IMR-90 (cell line): ENCODE measurements at regions not wholly inside any gene's neighbourhood (a gene's known extent, or its start where the extent isn't known, plus 50 kb on each side); places are given as distances from the start of the nearest gene placed in this dataset.

Experiments
- ATAC-seq: fragments of 200-7000 bp; cut with Tn5 transposase; 2 replicates; pipeline ENCODE4 v1.9.1; 2020; ENCODE audit warnings: low read depth, mild to moderate bottlenecking, moderate library complexity
- BruUV-seq: library from RNA; stranded (reverse); fragments of 400-500 nt; replicated peaks from 2 replicates; lab custom pipeline; 2021; lab: Mats Ljungman, UMichigan
- CTCF ChIA-PET: fragments of 300-600 bp; formaldehyde crosslinking; extraction: SDS; loops from one replicate; lab custom pipeline; 2021; ENCODE audit warnings: antibody characterized with exemption; lab: Yijun Ruan, JAX
- POLR2A ChIA-PET: fragments of 300-600 bp; sonication (Branson Sonifier 250); formaldehyde crosslinking; loops from one replicate; lab custom pipeline; 2022; ENCODE audit warnings: antibody characterized with exemption; ENCODE audit not compliant: unreplicated experiment; lab: Charles Lee
- DNase-seq: peaks from one replicate; pipeline ENCODE4 v3.0.0; 2013
- H2AFZ ChIP-seq: replicated peaks from 2 replicates; pipeline ENCODE3; 2013; ENCODE audit warnings: low read length, mild to moderate bottlenecking; ENCODE audit not compliant: poor library complexity
- H2AK5ac ChIP-seq: 2 replicates; pipeline ENCODE4 v1.6.1; 2013; ENCODE audit warnings: low read depth, low read length, inconsistent platforms
- H2AK9ac ChIP-seq: replicated peaks from 2 replicates; pipeline ENCODE3; 2013; ENCODE audit warnings: mild to moderate bottlenecking, low read depth, low read length, moderate library complexity; ENCODE audit not compliant: poor library complexity
- H2BK120ac ChIP-seq: 2 replicates; pipeline ENCODE4 v1.6.1; 2013; ENCODE audit warnings: low read depth, low read length, inconsistent platforms
- H2BK15ac ChIP-seq: 3 replicates; pipeline ENCODE4 v1.6.1; 2013; ENCODE audit warnings: low read depth, low read length, inconsistent platforms
- H2BK20ac ChIP-seq: 2 replicates; pipeline ENCODE4 v1.6.1; 2013; ENCODE audit warnings: low read depth, mild to moderate bottlenecking, inconsistent platforms, low read length, moderate library complexity
- H2BK5ac ChIP-seq: 2 replicates; pipeline ENCODE4 v1.6.1; 2013; ENCODE audit warnings: mild to moderate bottlenecking, low read depth, low read length, inconsistent platforms; ENCODE audit not compliant: poor library complexity, severe bottlenecking
- H3K14ac ChIP-seq: replicated peaks from 2 replicates; pipeline ENCODE4 v1.6.1; 2013; ENCODE audit warnings: low read depth, low read length, inconsistent platforms
- H3K18ac ChIP-seq: 2 replicates; pipeline ENCODE4 v1.6.1; 2013; ENCODE audit warnings: low read depth, low read length, control low read depth
- H3K23ac ChIP-seq: 2 replicates; pipeline ENCODE4 v1.6.1; 2013; ENCODE audit warnings: low read depth, low read length, inconsistent platforms
- H3K27ac ChIP-seq: 2 replicates; pipeline ENCODE4 v1.5.1; 2013; ENCODE audit warnings: mild to moderate bottlenecking, control low read depth, low read length; ENCODE audit not compliant: insufficient read depth
- H3K27me3 ChIP-seq: 2 replicates; pipeline ENCODE4 v1.6.1; 2013; ENCODE audit warnings: low read length; ENCODE audit not compliant: control insufficient read depth, insufficient read depth
- H3K36me3 ChIP-seq: 2 replicates; pipeline ENCODE4 v1.6.1; 2013; ENCODE audit warnings: low read length, mixed read lengths; ENCODE audit not compliant: control insufficient read depth, insufficient read depth
- H3K4ac ChIP-seq: 2 replicates; pipeline ENCODE4 v1.6.1; 2013; ENCODE audit warnings: low read depth, low read length, inconsistent platforms
- H3K4me1 ChIP-seq: 2 replicates; pipeline ENCODE4 v1.6.1; 2013; ENCODE audit warnings: low read length, mixed read lengths; ENCODE audit not compliant: control insufficient read depth, insufficient read depth
- H3K4me2 ChIP-seq: 2 replicates; pipeline ENCODE4 v1.6.1; 2013; ENCODE audit warnings: low read depth, mild to moderate bottlenecking, control low read depth, low read length, moderate library complexity
- H3K4me3 ChIP-seq: 2 replicates; pipeline ENCODE4 v1.5.1; 2013; ENCODE audit warnings: low read depth, mild to moderate bottlenecking, control low read depth, low read length, moderate library complexity; ENCODE audit not compliant: insufficient read depth
- H3K56ac ChIP-seq: 2 replicates; pipeline ENCODE4 v1.6.1; 2013; ENCODE audit warnings: low read length, inconsistent platforms; ENCODE audit not compliant: insufficient read depth; ENCODE audit errors: extremely low read depth
- H3K79me1 ChIP-seq, 2 experiments: 2 replicates each; pipeline ENCODE4 v1.6.1; 2013; ENCODE audit warnings: low read length in 2 of 2, inconsistent platforms in 1 of 2, low read depth in 1 of 2
- H3K9ac ChIP-seq: 2 replicates; pipeline ENCODE4 v1.6.1; 2013; ENCODE audit warnings: low read depth, low read length, control low read depth
- H3K9me1 ChIP-seq: 2 replicates; pipeline ENCODE4 v1.6.1; 2013; ENCODE audit warnings: low read length, inconsistent platforms; ENCODE audit not compliant: insufficient read depth
- H3K9me3 ChIP-seq: 2 replicates; pipeline ENCODE4 v1.6.1; 2013; ENCODE audit warnings: low read length; ENCODE audit not compliant: control insufficient read depth, insufficient read depth
- H4K20me1 ChIP-seq: 2 replicates; pipeline ENCODE4 v1.6.1; 2013; ENCODE audit warnings: low read length, inconsistent platforms; ENCODE audit not compliant: insufficient read depth
- H4K5ac ChIP-seq: 2 replicates; pipeline ENCODE4 v1.6.1; 2013; ENCODE audit warnings: mild to moderate bottlenecking, low read depth, low read length, control low read depth
- H4K8ac ChIP-seq, 2 experiments: 2 replicates each; pipeline ENCODE4 v1.6.1; 2013; ENCODE audit warnings: low read depth in 2 of 2, low read length in 2 of 2, control low read depth in 1 of 2, inconsistent platforms in 1 of 2
- H4K91ac ChIP-seq: 2 replicates; pipeline ENCODE4 v1.6.1; 2013; ENCODE audit warnings: low read depth, low read length, inconsistent platforms; ENCODE audit not compliant: insufficient read depth
- POLR2A ChIP-seq: IDR thresholded peaks from 2 replicates; pipeline ENCODE4 v1.6.1; 2012; ENCODE audit warnings: mild to moderate bottlenecking, low read depth, low read length
- RFX5 ChIP-seq: IDR thresholded peaks from 2 replicates; pipeline ENCODE4 v1.8.0; 2012; ENCODE audit warnings: low read depth, mild to moderate bottlenecking, low read length, moderate library complexity
- WGBS, 2 experiments: methylation state at CpG; one replicate each; pipeline versions ENCODE4 v1.1.5 to v1.1.7; 2013; ENCODE audit warnings: missing lambda C conversion rate in 2 of 2; ENCODE audit not compliant: insufficient read length in 1 of 2; ENCODE audit errors: extremely low coverage in 2 of 2; 5-methylcytosine and 5-hydroxymethylcytosine counted together
- dilution Hi-C: fragments of 300-500 bp; cut with HindIII; formaldehyde crosslinking; loops from one replicate; pipeline ENCODE4 v1.14.3; 2018; ENCODE audit warnings: low sequenced_read_pairs; ENCODE audit not compliant: unreplicated experiment
- in situ Hi-C: fragments of 300-500 bp; cut with MboI; formaldehyde crosslinking; loops from 3 replicates; pipeline ENCODE4 v1.14.3; 2019; ENCODE audit warnings: low sequenced_read_pairs, inconsistent platforms, mixed read lengths
- intact Hi-C: fragments of 100-400 bp; cut with micrococcal nuclease; formaldehyde crosslinking; loops from 2 replicates; pipeline ENCODE4 v1.10.0; 2022

- Histone ChIP-seq H2AK9ac (no peak overlapping the region), H4K91ac (no peak overlapping the region), H2BK5ac (no peak overlapping the region), H3K27ac (no peak overlapping the region), H4K5ac (no peak overlapping the region), H3K4me2 (no peak overlapping the region), H3K18ac (no peak overlapping the region), H3K14ac (no peak overlapping the region), H3K9ac (no peak overlapping the region), H3K9me3 (peaks cover 38% of the 10 kb centered on the region), H2AK5ac (no peak overlapping the region), H3K4ac (no peak overlapping the region), H4K20me1 (no peaks in the 10 kb centered on the region), H2BK120ac (no peak overlapping the region), H3K56ac (no peak overlapping the region), H3K4me1 (no peaks in the 10 kb centered on the region), H2BK15ac (no peak overlapping the region), H3K27me3 (no peaks in the 10 kb centered on the region), H3K4me3 (no peak overlapping the region), H3K23ac (no peak overlapping the region), H2BK20ac (no peak overlapping the region), H3K9me1 (no peaks in the 10 kb centered on the region), H3K36me3 (no peaks in the 10 kb centered on the region), H2AFZ (no peak overlapping the region), H3K79me1 (no peaks in the 10 kb centered on the region), H4K8ac (no peak overlapping the region)
- ChIA-PET POLR2A (no interaction called here), CTCF (no interaction called here)
- TF ChIP-seq RFX5 (no peak), POLR2A (no peak)
- dilution Hi-C loops: no loop called here
- no peak for DNase-seq
- BruUV-seq: no TSS peak
- in situ Hi-C loops: no loop called here
- ATAC-seq: no peak
- WGBS, 2 experiments: no CpG with 5 or more reads among the region's 1 CpG
- intact Hi-C loops: no loop called here
These were observed 283.4 kb upstream of the IRX2 start for GRCh38 chr5:3034881-3035280.
